Activated naive CD4-positive, alpha-beta T cell treated with anti-CD3 and anti-CD28 coated beads for 36 hours (primary cell): ENCODE measurements at regions not wholly inside any gene's neighbourhood (a gene's known extent, or its start where the extent isn't known, plus 50 kb on each side); places are given as distances from the start of the nearest gene placed in this dataset.

Source experiments
- CTCF ChIA-PET: fragments of 350-600 bp; sonication (Branson Sonifier 250); formaldehyde crosslinking; loops from one replicate; lab custom pipeline; 2021; ENCODE audit warnings: antibody characterized with exemption; lab: Charles Lee
- DNase-seq: peaks from one replicate; pipeline ENCODE4 v3.0.0-alpha.2; 2020
- H3K27ac Mint-ChIP-seq: one replicate; pipeline ENCODE4 v1.8.0; 2021; ENCODE audit warnings: mild to moderate bottlenecking, mixed read lengths
- H3K27me3 Mint-ChIP-seq: one replicate; pipeline ENCODE4 v1.8.0; 2021; ENCODE audit warnings: low read depth, mixed read lengths
- H3K36me3 Mint-ChIP-seq: one replicate; pipeline ENCODE4 v1.8.0; 2021; ENCODE audit warnings: low read depth, mixed read lengths
- H3K4me1 Mint-ChIP-seq: one replicate; pipeline ENCODE4 v1.8.0; 2021; ENCODE audit warnings: low read depth, mixed read lengths
- H3K4me3 Mint-ChIP-seq: one replicate; pipeline ENCODE4 v1.8.0; 2021; ENCODE audit warnings: mild to moderate bottlenecking, moderate library complexity, mixed read lengths
- H3K9me3 Mint-ChIP-seq: one replicate; pipeline ENCODE4 v1.8.0; 2021; ENCODE audit warnings: mixed read lengths
- intact Hi-C: fragments of 100-400 bp; cut with micrococcal nuclease; formaldehyde crosslinking; loops from one replicate; pipeline ENCODE4 v1.15.1; 2023

GRCh38 chr13:61712621-61713020, 297.0 kb upstream of the PCDH20 start:
- Mint-ChIP-seq H3K9me3 (peaks cover 3% of the 10 kb centered on the region), H3K36me3 (no peaks in the 10 kb centered on the region), H3K27ac (no peak overlapping the region), H3K4me3 (no peak overlapping the region), H3K4me1 (no peaks in the 10 kb centered on the region), H3K27me3 (no peaks in the 10 kb centered on the region)
- intact Hi-C loops: no loop called here
- no peak for DNase-seq
- CTCF ChIA-PET: no interaction called here

- Mint-ChIP-seq H3K36me3 (no peaks in the 10 kb centered on the region), H3K4me3 (no peak overlapping the region), H3K9me3 (peaks cover 6% of the 10 kb centered on the region), H3K27ac (no peak overlapping the region), H3K4me1 (no peaks in the 10 kb centered on the region), H3K27me3 (no peaks in the 10 kb centered on the region)
- CTCF ChIA-PET: interaction anchor here (0.6 kb wide), 1 partner anchor 8 kb away, joined by 3 read pairs; no protein-coding TSS in a partner anchor
- intact Hi-C loops: no loop called here
- no peak for DNase-seq
Observed at GRCh38 chr13:61709258-61709657, 293.6 kb upstream of the PCDH20 start.

DNA sequence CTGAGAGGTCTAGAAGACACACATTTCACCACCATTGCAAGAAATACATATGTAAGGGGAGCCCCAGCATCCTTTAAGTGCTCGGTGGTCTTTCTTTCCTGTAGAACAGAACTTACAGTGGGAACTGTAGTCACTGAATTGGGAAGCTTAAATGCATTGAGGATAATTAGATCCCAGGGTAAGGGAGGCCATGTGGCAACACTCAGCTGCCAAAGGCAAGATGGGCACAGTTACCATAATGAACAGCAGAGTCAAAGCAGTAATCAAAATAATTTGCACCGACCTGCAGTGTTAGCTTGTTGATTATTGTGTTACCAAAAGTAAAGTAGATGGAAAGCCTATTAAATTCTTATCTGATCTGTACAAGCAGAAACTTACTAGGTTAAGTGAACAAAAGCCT, 291.2 kb upstream of the PCDH20 start:
- H3K27ac Mint-ChIP-seq: no peak overlapping the region
- H3K9me3 Mint-ChIP-seq: peaks cover 8% of the 10 kb centered on the region
- H3K4me1 Mint-ChIP-seq: no peaks in the 10 kb centered on the region
- H3K4me3 Mint-ChIP-seq: no peak overlapping the region
- DNase-seq: no peak
- H3K27me3 Mint-ChIP-seq: no peaks in the 10 kb centered on the region
- no peaks in the 10 kb centered on the region for H3K36me3 Mint-ChIP-seq
- intact Hi-C loops: no loop called here
- CTCF ChIA-PET: no interaction called here

DNA sequence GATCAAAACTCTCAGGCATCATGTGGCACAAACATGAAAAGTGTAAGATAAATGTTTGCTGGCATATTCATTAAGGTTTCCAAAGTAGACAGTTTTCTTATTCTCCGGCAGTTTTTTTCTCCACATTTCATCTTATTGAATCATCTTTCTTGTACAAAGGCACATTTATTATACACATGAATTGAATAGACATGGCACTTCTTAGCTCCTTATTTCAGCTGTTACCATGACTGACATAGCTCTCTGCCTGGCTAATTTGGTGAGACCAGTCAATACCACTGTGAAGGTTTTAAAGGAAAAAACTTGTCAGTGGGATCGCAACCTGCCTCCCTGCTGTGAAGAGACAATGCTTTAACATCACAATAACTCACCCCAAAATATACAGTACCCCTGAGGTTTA, 285.0 kb upstream of the PCDH20 start:
- intact Hi-C loops: no loop called here
- no peaks in the 10 kb centered on the region for H3K4me1 Mint-ChIP-seq
- H3K9me3 Mint-ChIP-seq: peaks cover 9% of the 10 kb centered on the region
- no peaks in the 10 kb centered on the region for H3K36me3 Mint-ChIP-seq
- CTCF ChIA-PET: no interaction called here
- H3K27ac Mint-ChIP-seq: no peak overlapping the region
- H3K4me3 Mint-ChIP-seq: no peak overlapping the region
- DNase-seq: no peak
- no peaks in the 10 kb centered on the region for H3K27me3 Mint-ChIP-seq

GRCh38 chr13:61700181-61700580, 284.5 kb upstream of the PCDH20 start:
- no peaks in the 10 kb centered on the region for H3K27me3 Mint-ChIP-seq
- peaks cover 9% of the 10 kb centered on the region for H3K9me3 Mint-ChIP-seq
- CTCF ChIA-PET: no interaction called here
- no peak overlapping the region for H3K27ac Mint-ChIP-seq
- no peak overlapping the region for H3K4me3 Mint-ChIP-seq
- no peak for DNase-seq
- intact Hi-C loops: no loop called here
- no peaks in the 10 kb centered on the region for H3K36me3 Mint-ChIP-seq
- no peaks in the 10 kb centered on the region for H3K4me1 Mint-ChIP-seq

GRCh38 chr13:61696676-61697075, 281.0 kb upstream of the PCDH20 start:
- H3K27me3 Mint-ChIP-seq: no peaks in the 10 kb centered on the region
- no peaks in the 10 kb centered on the region for H3K36me3 Mint-ChIP-seq
- H3K27ac Mint-ChIP-seq: no peak overlapping the region
- DNase-seq: no peak
- intact Hi-C loops: no loop called here
- H3K4me3 Mint-ChIP-seq: no peak overlapping the region
- CTCF ChIA-PET: no interaction called here
- H3K4me1 Mint-ChIP-seq: no peaks in the 10 kb centered on the region
- H3K9me3 Mint-ChIP-seq: peaks cover 3% of the 10 kb centered on the region

- no peak for DNase-seq
- Mint-ChIP-seq H3K27ac (no peak overlapping the region), H3K4me1 (no peaks in the 10 kb centered on the region), H3K36me3 (no peaks in the 10 kb centered on the region), H3K9me3 (peaks cover 3% of the 10 kb centered on the region), H3K4me3 (no peak overlapping the region), H3K27me3 (no peaks in the 10 kb centered on the region)
- intact Hi-C loops: no loop called here
- CTCF ChIA-PET: no interaction called here
Observed at GRCh38 chr13:61695147-61695546, 279.5 kb upstream of the PCDH20 start.

GRCh38 chr13:61692691-61693090, 277.0 kb upstream of the PCDH20 start:
- Mint-ChIP-seq H3K27me3 (no peaks in the 10 kb centered on the region), H3K36me3 (no peaks in the 10 kb centered on the region), H3K4me3 (no peak overlapping the region), H3K27ac (no peak overlapping the region), H3K4me1 (no peaks in the 10 kb centered on the region), H3K9me3 (peaks cover 5% of the 10 kb centered on the region)
- intact Hi-C loops: no loop called here
- DNase-seq: no peak
- CTCF ChIA-PET: no interaction called here

DNA sequence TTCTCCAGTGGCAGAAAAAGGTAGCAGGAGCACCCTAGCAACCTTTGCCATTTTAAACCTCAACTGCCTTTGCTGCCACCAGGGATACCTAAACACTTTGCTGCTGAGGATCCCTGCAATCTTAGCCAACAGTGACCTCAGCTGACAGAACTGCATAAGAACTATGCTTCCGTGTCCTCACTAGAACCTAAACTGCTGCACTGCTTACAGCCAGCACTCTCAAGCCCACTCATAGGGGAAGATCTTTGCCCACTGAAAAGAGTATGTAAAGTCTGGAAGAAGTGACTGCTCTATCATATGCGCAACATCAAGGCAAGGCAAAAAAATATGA, 270.0 kb upstream of the PCDH20 start:
- CTCF ChIA-PET: no interaction called here

GRCh38 chr13:61684976-61685681, 269.5 kb upstream of the PCDH20 start:
- no peak overlapping the region for H3K27ac Mint-ChIP-seq
- H3K9me3 Mint-ChIP-seq: peaks cover 9% of the 10 kb centered on the region
- H3K27me3 Mint-ChIP-seq: no peaks in the 10 kb centered on the region
- H3K4me1 Mint-ChIP-seq: no peaks in the 10 kb centered on the region
- no peak overlapping the region for H3K4me3 Mint-ChIP-seq
- no peaks in the 10 kb centered on the region for H3K36me3 Mint-ChIP-seq
- intact Hi-C loops: no loop called here
- CTCF ChIA-PET: no interaction called here
- DNase-seq: no peak

More for the DNA sequence above, 270.0 kb upstream of the PCDH20 start:
- no peaks in the 10 kb centered on the region for H3K36me3 Mint-ChIP-seq
- no peak overlapping the region for H3K27ac Mint-ChIP-seq
- H3K4me1 Mint-ChIP-seq: no peaks in the 10 kb centered on the region
- H3K27me3 Mint-ChIP-seq: no peaks in the 10 kb centered on the region
- DNase-seq: no peak
- H3K4me3 Mint-ChIP-seq: no peak overlapping the region
- intact Hi-C loops: no loop called here
- peaks cover 9% of the 10 kb centered on the region for H3K9me3 Mint-ChIP-seq

GRCh38 chr13:61672756-61673155, 257.1 kb upstream of the PCDH20 start:
- DNase-seq: no peak
- no peak overlapping the region for H3K4me3 Mint-ChIP-seq
- H3K27ac Mint-ChIP-seq: no peak overlapping the region
- peaks cover 2% of the 10 kb centered on the region for H3K9me3 Mint-ChIP-seq
- CTCF ChIA-PET: no interaction called here
- H3K4me1 Mint-ChIP-seq: no peaks in the 10 kb centered on the region
- no peaks in the 10 kb centered on the region for H3K36me3 Mint-ChIP-seq
- no peaks in the 10 kb centered on the region for H3K27me3 Mint-ChIP-seq
- intact Hi-C loops: no loop called here

DNA sequence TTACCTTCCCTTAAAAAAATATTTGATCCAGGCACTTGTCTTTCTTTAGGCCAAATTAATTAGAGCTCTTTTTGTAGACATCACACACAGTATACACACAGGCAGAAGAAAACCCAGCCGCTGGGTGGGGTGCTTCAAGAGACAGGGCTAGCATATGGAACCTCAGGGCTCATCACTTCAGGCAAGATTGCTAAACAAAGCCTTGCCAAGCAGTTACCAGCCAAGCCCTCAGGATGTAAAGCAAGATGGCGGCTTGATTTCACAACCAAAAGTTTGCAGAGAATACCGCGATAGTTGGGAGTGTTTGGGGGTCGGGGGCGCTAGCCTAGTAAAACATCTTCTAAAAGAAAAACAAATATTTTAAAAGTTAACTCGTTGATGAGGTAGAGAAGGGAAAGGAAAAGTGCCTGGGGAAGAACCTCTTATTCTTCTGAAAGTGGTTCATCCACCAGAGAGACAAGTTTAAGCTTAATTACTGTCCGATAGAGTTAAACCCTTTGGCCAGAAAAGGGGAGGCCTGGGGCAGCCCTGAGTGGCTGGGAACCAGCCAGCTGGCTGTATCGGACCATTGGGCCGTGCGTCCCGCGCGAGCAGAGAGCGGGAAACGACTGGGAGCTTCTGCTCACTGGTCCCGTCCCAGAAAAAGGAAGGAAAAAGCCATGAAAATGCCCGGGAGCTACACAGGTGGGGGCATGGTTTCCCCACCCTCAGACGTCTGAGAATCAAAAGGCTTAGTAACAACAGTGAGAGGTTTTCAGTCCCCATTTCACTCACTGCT, 254.9 kb upstream of the PCDH20 start:
- Mint-ChIP-seq H3K4me1 (no peaks in the 10 kb centered on the region), H3K9me3 (no peaks in the 10 kb centered on the region), H3K4me3 (no peak overlapping the region), H3K27me3 (no peaks in the 10 kb centered on the region), H3K27ac (no peak overlapping the region), H3K36me3 (no peaks in the 10 kb centered on the region)
- CTCF ChIA-PET: no interaction called here
- intact Hi-C loops: no loop called here
- no peak for DNase-seq
